ENCODE measurements at regions not wholly inside any gene's neighbourhood (a gene's known extent, or its start where the extent isn't known, plus 50 kb on each side); places are given as distances from the start of the nearest gene placed in this dataset.
"Not testable (repeated sequence)": the region's sequence is repeated elsewhere in the genome, so short reads cannot be mapped to it uniquely, and the experiment has no call there.

GRCh38 chr15:95032156-95032555 lies 800.8 kb downstream of the MCTP2 start:
- Histone ChIP-seq H4K20me1 (ENCODE audit: control insufficient read depth, insufficient read depth, low read depth, low read length) (no peaks in the 10 kb centered on the region), H3K4me3 (ENCODE audit: low read length) (no peak overlapping the region), H3K4me2 (ENCODE audit: low read length) (no peak overlapping the region), H3K27ac (ENCODE audit: low read depth, low read length) (no peak overlapping the region), H3F3A (ENCODE audit: control insufficient read depth, insufficient read depth) (no peaks in the 10 kb centered on the region), H3K27me3 (ENCODE audit: control insufficient read depth, low read length) (no peaks in the 10 kb centered on the region), H3K4me1 (ENCODE audit: control insufficient read depth, low read length) (no peaks in the 10 kb centered on the region), H3K36me3 (ENCODE audit: control insufficient read depth, low read length) (no peaks in the 10 kb centered on the region), H3K79me2 (ENCODE audit: control insufficient read depth, low read length) (no peaks in the 10 kb centered on the region), H3K9me3 (ENCODE audit: control insufficient read depth, insufficient read depth, low read length) (no peaks in the 10 kb centered on the region), H3K9me2 (replicated peaks; ENCODE audit: control insufficient read depth, low read length) (no peaks in the 10 kb centered on the region)
- TF ChIP-seq, protein P1, sequence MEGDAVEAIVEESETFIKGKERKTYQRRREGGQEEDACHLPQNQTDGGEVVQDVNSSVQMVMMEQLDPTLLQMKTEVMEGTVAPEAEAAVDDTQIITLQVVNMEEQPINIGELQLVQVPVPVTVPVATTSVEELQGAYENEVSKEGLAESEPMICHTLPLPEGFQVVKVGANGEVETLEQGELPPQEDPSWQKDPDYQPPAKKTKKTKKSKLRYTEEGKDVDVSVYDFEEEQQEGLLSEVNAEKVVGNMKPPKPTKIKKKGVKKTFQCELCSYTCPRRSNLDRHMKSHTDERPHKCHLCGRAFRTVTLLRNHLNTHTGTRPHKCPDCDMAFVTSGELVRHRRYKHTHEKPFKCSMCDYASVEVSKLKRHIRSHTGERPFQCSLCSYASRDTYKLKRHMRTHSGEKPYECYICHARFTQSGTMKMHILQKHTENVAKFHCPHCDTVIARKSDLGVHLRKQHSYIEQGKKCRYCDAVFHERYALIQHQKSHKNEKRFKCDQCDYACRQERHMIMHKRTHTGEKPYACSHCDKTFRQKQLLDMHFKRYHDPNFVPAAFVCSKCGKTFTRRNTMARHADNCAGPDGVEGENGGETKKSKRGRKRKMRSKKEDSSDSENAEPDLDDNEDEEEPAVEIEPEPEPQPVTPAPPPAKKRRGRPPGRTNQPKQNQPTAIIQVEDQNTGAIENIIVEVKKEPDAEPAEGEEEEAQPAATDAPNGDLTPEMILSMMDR (IDR thresholded peaks at IDR 0.05; ENCODE audit: low read depth, low read length, poor library complexity, severe bottlenecking): no peak
- no peak for TF ChIP-seq EZH2phosphoT487 (IDR thresholded peaks at IDR 0.05; ENCODE audit: borderline replicate concordance, low read length)

- H3K4me3 ChIP-seq (ENCODE audit: low read length): no peak overlapping the region
- H3K27me3 ChIP-seq (ENCODE audit: control insufficient read depth, low read length): no peaks in the 10 kb centered on the region
- H3F3A ChIP-seq (ENCODE audit: control insufficient read depth, insufficient read depth): no peaks in the 10 kb centered on the region
- no peaks in the 10 kb centered on the region for H3K9me2 ChIP-seq (replicated peaks; ENCODE audit: control insufficient read depth, low read length)
- no peaks in the 10 kb centered on the region for H3K4me1 ChIP-seq (ENCODE audit: control insufficient read depth, low read length)
- no peaks in the 10 kb centered on the region for H3K79me2 ChIP-seq (ENCODE audit: control insufficient read depth, low read length)
- H3K27ac ChIP-seq (ENCODE audit: low read depth, low read length): no peak overlapping the region
- H3K4me2 ChIP-seq (ENCODE audit: low read length): no peak overlapping the region
- no peaks in the 10 kb centered on the region for H4K20me1 ChIP-seq (ENCODE audit: control insufficient read depth, insufficient read depth, low read depth, low read length)
- no peaks in the 10 kb centered on the region for H3K36me3 ChIP-seq (ENCODE audit: control insufficient read depth, low read length)
- TF ChIP-seq, protein P1 (IDR thresholded peaks at IDR 0.05; ENCODE audit: low read depth, low read length, poor library complexity, severe bottlenecking): no peak
- TF ChIP-seq EZH2phosphoT487 (IDR thresholded peaks at IDR 0.05; ENCODE audit: borderline replicate concordance, low read length): no peak
- H3K9me3 ChIP-seq (ENCODE audit: control insufficient read depth, insufficient read depth, low read length): no peaks in the 10 kb centered on the region
Measured at GRCh38 chr15:95035106-95035505, 803.7 kb downstream of the MCTP2 start.

- Histone ChIP-seq H3K4me2 (ENCODE audit: low read length) (no peak overlapping the region), H3K9me2 (replicated peaks; ENCODE audit: control insufficient read depth, low read length) (no peaks in the 10 kb centered on the region), H4K20me1 (ENCODE audit: control insufficient read depth, insufficient read depth, low read depth, low read length) (no peaks in the 10 kb centered on the region), H3K27me3 (ENCODE audit: control insufficient read depth, low read length) (no peaks in the 10 kb centered on the region), H3K27ac (ENCODE audit: low read depth, low read length) (no peak overlapping the region), H3K9me3 (ENCODE audit: control insufficient read depth, insufficient read depth, low read length) (no peaks in the 10 kb centered on the region), H3F3A (ENCODE audit: control insufficient read depth, insufficient read depth) (no peaks in the 10 kb centered on the region), H3K4me3 (ENCODE audit: low read length) (no peak overlapping the region), H3K4me1 (ENCODE audit: control insufficient read depth, low read length) (no peaks in the 10 kb centered on the region), H3K79me2 (ENCODE audit: control insufficient read depth, low read length) (no peaks in the 10 kb centered on the region), H3K36me3 (ENCODE audit: control insufficient read depth, low read length) (no peaks in the 10 kb centered on the region)
- no peak for TF ChIP-seq EZH2phosphoT487 (IDR thresholded peaks at IDR 0.05; ENCODE audit: borderline replicate concordance, low read length)
- TF ChIP-seq, protein P1 (IDR thresholded peaks at IDR 0.05; ENCODE audit: low read depth, low read length, poor library complexity, severe bottlenecking): no peak
Measured at GRCh38 chr15:95041297-95041696, 809.9 kb downstream of the MCTP2 start.

GRCh38 chr15:95043236-95043932 lies 812.0 kb downstream of the MCTP2 start:
- H4K20me1 ChIP-seq (ENCODE audit: control insufficient read depth, insufficient read depth, low read depth, low read length); H3K9me2 ChIP-seq (replicated peaks; ENCODE audit: control insufficient read depth, low read length); H3K4me2 ChIP-seq (ENCODE audit: low read length); H3K9me3 ChIP-seq (ENCODE audit: control insufficient read depth, insufficient read depth, low read length); H3K27me3 ChIP-seq (ENCODE audit: control insufficient read depth, low read length); H3F3A ChIP-seq (ENCODE audit: control insufficient read depth, insufficient read depth); H3K4me1 ChIP-seq (ENCODE audit: control insufficient read depth, low read length); H3K79me2 ChIP-seq (ENCODE audit: control insufficient read depth, low read length); H3K4me3 ChIP-seq (ENCODE audit: low read length); H3K27ac ChIP-seq (ENCODE audit: low read depth, low read length); H3K36me3 ChIP-seq (ENCODE audit: control insufficient read depth, low read length): not testable (repeated sequence)

Data from DOHH2 (cell line).